PC-9 (cell line): ENCODE measurements at regions not wholly inside any gene's neighbourhood (a gene's known extent, or its start where the extent isn't known, plus 50 kb on each side); places are given as distances from the start of the nearest gene placed in this dataset.

Experiments used
- BruUV-seq: library from RNA; stranded (reverse); fragments of 400-500 nt; replicated peaks from 2 replicates; lab custom pipeline; 2021; lab: Mats Ljungman, UMichigan
- CTCF ChIA-PET: fragments of 300-600 bp; sonication (Branson Sonifier 250); formaldehyde crosslinking; loops from one replicate; lab custom pipeline; 2022; ENCODE audit warnings: antibody characterized with exemption; lab: Charles Lee
- POLR2A ChIA-PET: fragments of 300-600 bp; sonication (Branson Sonifier 250); formaldehyde crosslinking; loops from one replicate; lab custom pipeline; 2022; ENCODE audit warnings: antibody characterized with exemption; ENCODE audit not compliant: unreplicated experiment; lab: Charles Lee
- DNase-seq, 2 experiments: peaks; one replicate each; pipeline versions ENCODE4 v3.0.0 to v3.0.0-alpha.2; 2015 to 2022; ENCODE audit warnings: mixed read lengths in 1 of 2
- H2AFZ ChIP-seq: fragments of 200-600 bp; sonication (generic); 2 replicates; pipeline ENCODE4 v1.8.1; 2017; ENCODE audit warnings: antibody characterized with exemption
- H3F3A ChIP-seq: fragments of 200-600 bp; sonication (generic); 2 replicates; pipeline ENCODE4 v1.8.1; 2017; ENCODE audit warnings: antibody characterized with exemption, mild to moderate bottlenecking, low read depth; ENCODE audit not compliant: insufficient read depth
- H3K27ac ChIP-seq: fragments of 200-600 bp; sonication (generic); 2 replicates; pipeline ENCODE4 v1.6.1; 2016; ENCODE audit warnings: mixed run types
- H3K27me3 ChIP-seq: fragments of 200-600 bp; sonication (generic); 2 replicates; pipeline ENCODE4 v1.6.1; 2016; ENCODE audit warnings: low read depth, mixed run types; ENCODE audit not compliant: insufficient read depth
- H3K36me3 ChIP-seq: fragments of 200-600 bp; sonication (generic); 2 replicates; pipeline ENCODE4 v1.6.1; 2016; ENCODE audit warnings: low read depth, mixed run types
- H3K4me1 ChIP-seq: fragments of 200-600 bp; sonication (generic); replicated peaks from 2 replicates; pipeline ENCODE4 v1.6.1; 2016; ENCODE audit warnings: mixed run types; ENCODE audit not compliant: insufficient read depth
- H3K4me2 ChIP-seq: fragments of 200-600 bp; sonication (generic); 2 replicates; pipeline ENCODE4 v1.6.1; 2017; ENCODE audit warnings: mixed run types
- H3K4me3 ChIP-seq: fragments of 200-600 bp; sonication (generic); 2 replicates; pipeline ENCODE4 v1.6.1; 2016; ENCODE audit warnings: mixed run types
- H3K79me2 ChIP-seq: fragments of 200-600 bp; sonication (generic); 2 replicates; pipeline ENCODE4 v1.6.1; 2017; ENCODE audit warnings: low read depth, mixed run types
- H3K9me2 ChIP-seq: fragments of 200-600 bp; sonication (generic); 2 replicates; pipeline ENCODE4 v1.8.1; 2017; ENCODE audit warnings: mild to moderate bottlenecking; ENCODE audit not compliant: insufficient read depth
- H3K9me3 ChIP-seq: fragments of 200-600 bp; sonication (generic); 2 replicates; pipeline ENCODE4 v1.8.1; 2016; ENCODE audit warnings: low read depth; ENCODE audit not compliant: insufficient read depth
- H4K20me1 ChIP-seq: fragments of 200-600 bp; sonication (generic); 2 replicates; pipeline ENCODE4 v1.8.1; 2017; ENCODE audit not compliant: insufficient read depth
- CTCF ChIP-seq: fragments of 200-600 bp; sonication (generic); conservative IDR thresholded peaks from 2 replicates; pipeline ENCODE4 v1.6.1; 2017; ENCODE audit warnings: mixed run types, antibody characterized with exemption, mild to moderate bottlenecking, moderate library complexity
- EZH2 ChIP-seq: fragments of 200-600 bp; sonication (generic); IDR thresholded peaks from 2 replicates; pipeline ENCODE4 v1.8.0; 2017; ENCODE audit warnings: antibody characterized with exemption, low read depth
- intact Hi-C: fragments of 100-400 bp; cut with micrococcal nuclease; formaldehyde crosslinking; loops from one replicate; pipeline ENCODE4 v1.10.0; 2022; ENCODE audit not compliant: unreplicated experiment

- H2AFZ ChIP-seq = no peak overlapping the region
- POLR2A ChIA-PET = no interaction called here
- BruUV-seq = no TSS peak
Observed at GRCh38 chr19:34597596-34597995, 79.4 kb downstream of the SCGB2B2 start.

GRCh38 chr19:34596989-34597388 lies 80.0 kb downstream of the SCGB2B2 start:
- no peak overlapping the region for H3K4me2 ChIP-seq
- H3K79me2 ChIP-seq = no peaks in the 10 kb centered on the region
- H3K27ac ChIP-seq = no peak overlapping the region
- no peaks in the 10 kb centered on the region for H4K20me1 ChIP-seq
- no TSS peak for BruUV-seq
- TF ChIP-seq EZH2 (no peak), CTCF (no peak)
- intact Hi-C loops = no loop called here
- ChIA-PET POLR2A (no interaction called here), CTCF (no interaction called here)
- no peak for DNase-seq
- no peaks in the 10 kb centered on the region for H3K27me3 ChIP-seq
- H3K9me3 ChIP-seq = no peaks in the 10 kb centered on the region
- H2AFZ ChIP-seq = no peak overlapping the region
- no peaks in the 10 kb centered on the region for H3F3A ChIP-seq
- no peaks in the 10 kb centered on the region for H3K4me1 ChIP-seq
- no peaks in the 10 kb centered on the region for H3K36me3 ChIP-seq
- no peaks in the 10 kb centered on the region for H3K9me2 ChIP-seq
- no peak overlapping the region for H3K4me3 ChIP-seq

More at GRCh38 chr19:34597596-34597995, 79.4 kb downstream of the SCGB2B2 start:
- no peaks in the 10 kb centered on the region for H3K9me2 ChIP-seq
- no peaks in the 10 kb centered on the region for H3F3A ChIP-seq
- no peaks in the 10 kb centered on the region for H3K9me3 ChIP-seq
- CTCF ChIA-PET = no interaction called here
- H3K36me3 ChIP-seq = no peaks in the 10 kb centered on the region
- TF ChIP-seq EZH2 (no peak), CTCF (no peak)
- no peaks in the 10 kb centered on the region for H3K4me1 ChIP-seq
- DNase-seq = no peak
- H3K4me3 ChIP-seq = no peak overlapping the region
- H3K4me2 ChIP-seq = no peak overlapping the region
- no peaks in the 10 kb centered on the region for H3K79me2 ChIP-seq
- no peaks in the 10 kb centered on the region for H3K27me3 ChIP-seq
- no peak overlapping the region for H3K27ac ChIP-seq
- intact Hi-C loops = no loop called here
- H4K20me1 ChIP-seq = no peaks in the 10 kb centered on the region

GRCh38 chr19:34596115-34596514 lies 80.8 kb downstream of the SCGB2B2 start:
- Histone ChIP-seq H3F3A (no peaks in the 10 kb centered on the region), H3K36me3 (no peaks in the 10 kb centered on the region), H3K4me2 (no peak overlapping the region), H3K27ac (no peak overlapping the region), H3K79me2 (no peaks in the 10 kb centered on the region), H3K9me3 (no peaks in the 10 kb centered on the region), H3K27me3 (no peaks in the 10 kb centered on the region), H3K9me2 (no peaks in the 10 kb centered on the region), H4K20me1 (no peaks in the 10 kb centered on the region), H2AFZ (no peak overlapping the region), H3K4me1 (no peaks in the 10 kb centered on the region), H3K4me3 (no peak overlapping the region)
- intact Hi-C loops = no loop called here
- no TSS peak for BruUV-seq
- DNase-seq = no peak
- TF ChIP-seq CTCF (no peak), EZH2 (no peak)
- ChIA-PET CTCF (no interaction called here), POLR2A (no interaction called here)
